GM12865 (cell line): ENCODE measurements at regions not wholly inside any gene's neighbourhood (a gene's known extent, or its start where the extent isn't known, plus 50 kb on each side); places are given as distances from the start of the nearest gene placed in this dataset.

Experiments
- DNase-seq: peaks from one replicate; pipeline ENCODE4 v3.0.0; 2010; ENCODE audit warnings: low read depth
- H3K4me3 ChIP-seq: 2 replicates; pipeline ENCODE4 v1.5.1; 2011; ENCODE audit warnings: mild to moderate bottlenecking, low read depth, low read length, control low read depth
- TF ChIP-seq, protein P1 (sequence below): IDR thresholded peaks from 2 replicates; pipeline ENCODE4 v1.5.1; 2011; ENCODE audit warnings: low read length, control low read depth, low read depth, inconsistent platforms; ENCODE audit not compliant: insufficient read depth; ENCODE audit errors: missing control alignments

DNA sequence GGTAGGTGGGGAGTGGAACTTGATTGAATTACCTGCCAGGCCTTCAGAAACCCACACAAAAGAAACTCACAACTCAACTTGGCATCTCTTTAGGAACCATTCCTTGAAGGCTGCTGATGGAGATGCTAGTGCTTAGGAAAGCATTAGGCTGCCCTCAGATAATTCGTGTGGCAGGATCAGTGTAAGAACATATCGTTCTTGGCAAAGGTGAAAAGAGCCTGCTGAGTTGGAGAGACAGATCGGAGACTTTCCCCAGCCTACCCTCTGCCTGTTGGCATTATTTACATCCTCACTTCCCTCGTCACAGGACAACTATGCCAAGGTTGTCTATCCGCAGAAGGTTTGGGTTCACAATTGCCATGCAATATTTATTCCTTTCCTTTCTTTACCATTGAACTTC is 120.0 kb upstream of the HS3ST3A1 start:
- no peak overlapping the region for H3K4me3 ChIP-seq
- TF ChIP-seq, protein P1, sequence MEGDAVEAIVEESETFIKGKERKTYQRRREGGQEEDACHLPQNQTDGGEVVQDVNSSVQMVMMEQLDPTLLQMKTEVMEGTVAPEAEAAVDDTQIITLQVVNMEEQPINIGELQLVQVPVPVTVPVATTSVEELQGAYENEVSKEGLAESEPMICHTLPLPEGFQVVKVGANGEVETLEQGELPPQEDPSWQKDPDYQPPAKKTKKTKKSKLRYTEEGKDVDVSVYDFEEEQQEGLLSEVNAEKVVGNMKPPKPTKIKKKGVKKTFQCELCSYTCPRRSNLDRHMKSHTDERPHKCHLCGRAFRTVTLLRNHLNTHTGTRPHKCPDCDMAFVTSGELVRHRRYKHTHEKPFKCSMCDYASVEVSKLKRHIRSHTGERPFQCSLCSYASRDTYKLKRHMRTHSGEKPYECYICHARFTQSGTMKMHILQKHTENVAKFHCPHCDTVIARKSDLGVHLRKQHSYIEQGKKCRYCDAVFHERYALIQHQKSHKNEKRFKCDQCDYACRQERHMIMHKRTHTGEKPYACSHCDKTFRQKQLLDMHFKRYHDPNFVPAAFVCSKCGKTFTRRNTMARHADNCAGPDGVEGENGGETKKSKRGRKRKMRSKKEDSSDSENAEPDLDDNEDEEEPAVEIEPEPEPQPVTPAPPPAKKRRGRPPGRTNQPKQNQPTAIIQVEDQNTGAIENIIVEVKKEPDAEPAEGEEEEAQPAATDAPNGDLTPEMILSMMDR: no peak
- DNase-seq: no peak

DNA sequence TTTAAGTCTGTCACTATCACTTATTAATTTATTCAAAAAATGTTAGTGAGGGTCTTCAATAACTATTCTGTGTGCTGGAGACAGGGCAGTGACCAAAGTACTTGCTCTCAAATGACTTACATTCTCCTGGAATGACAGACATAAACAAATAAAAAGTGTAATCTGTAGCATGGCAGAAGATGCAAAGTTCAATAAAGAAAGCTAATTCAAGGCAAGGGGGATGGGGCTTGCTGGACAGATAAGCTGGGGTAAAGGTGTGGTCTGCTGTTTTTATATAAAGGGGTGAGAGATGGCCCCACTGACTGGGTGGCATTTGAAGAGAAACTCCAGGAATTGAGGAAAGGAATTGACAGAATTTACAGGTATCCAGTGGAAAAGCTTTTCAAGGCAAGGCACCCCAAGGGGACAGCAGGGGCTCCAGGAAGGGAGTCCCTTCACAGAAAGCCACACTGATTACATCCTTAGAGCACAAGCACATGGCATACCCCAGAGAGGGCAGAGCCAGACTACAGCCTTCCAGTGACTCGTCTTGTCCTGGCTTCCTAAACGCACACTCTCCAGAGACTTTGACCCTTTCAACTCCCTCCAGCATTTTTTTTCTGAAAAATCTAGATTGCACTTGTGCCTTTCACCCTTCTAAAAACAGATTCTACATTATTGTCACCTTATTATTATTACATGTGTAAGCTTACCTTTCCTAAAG is 123.7 kb upstream of the HS3ST3A1 start:
- TF ChIP-seq, protein P1: no peak
- H3K4me3 ChIP-seq: no peak overlapping the region
- DNase-seq: no peak

DNA sequence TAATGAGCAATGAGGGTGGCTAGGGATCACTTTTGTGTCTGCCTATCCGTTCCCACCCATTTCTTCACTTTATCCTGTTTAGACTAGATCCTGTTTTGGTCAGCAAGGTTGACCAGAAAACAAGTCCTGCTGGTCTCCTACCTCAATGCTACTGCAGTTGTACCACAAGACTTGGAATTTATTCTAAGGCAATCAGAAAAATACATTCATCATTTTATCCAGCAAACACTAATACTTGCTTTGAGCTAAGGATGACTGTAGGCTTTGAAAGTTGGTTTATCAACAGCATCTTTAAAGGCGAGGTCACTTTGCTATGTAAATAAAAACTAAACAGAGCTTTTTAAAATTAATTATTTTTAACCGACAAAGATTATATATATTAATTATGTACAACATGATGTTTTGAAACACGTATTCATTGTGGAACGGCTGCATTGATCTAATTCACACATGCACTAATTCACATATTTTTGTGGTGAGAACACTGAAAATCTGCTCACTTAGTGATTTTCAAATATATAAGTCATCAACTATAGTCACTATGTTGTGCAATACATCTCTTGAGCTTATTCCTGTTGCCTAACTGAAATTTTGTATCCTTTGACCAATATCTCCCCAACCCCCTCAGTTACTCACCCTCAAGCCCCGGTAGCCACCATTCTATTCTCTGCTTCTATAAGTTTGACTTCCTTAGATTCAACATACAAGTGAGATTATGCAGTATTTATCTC is 125.9 kb upstream of the HS3ST3A1 start:
- TF ChIP-seq, protein P1: no peak
- DNase-seq: no peak
- no peak overlapping the region for H3K4me3 ChIP-seq

DNA sequence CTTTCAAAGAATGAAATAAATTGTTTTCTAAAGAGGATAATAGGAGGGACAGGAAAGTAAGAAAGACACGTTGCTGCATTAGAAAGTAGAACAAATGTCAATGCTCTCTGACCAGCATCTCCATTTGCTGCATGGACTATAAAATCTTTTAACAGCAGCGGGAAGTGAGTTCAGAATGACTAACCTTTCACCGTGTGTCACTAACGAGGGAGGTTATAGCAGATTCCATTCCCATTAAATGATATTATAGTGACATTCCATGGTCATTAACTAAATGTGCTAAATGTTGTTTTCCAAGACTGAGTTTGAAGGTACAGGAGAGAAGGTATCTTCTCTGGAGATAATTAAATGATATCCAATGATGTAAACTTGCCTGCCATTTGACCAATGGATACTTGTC is 127.1 kb upstream of the HS3ST3A1 start:
- H3K4me3 ChIP-seq: no peak overlapping the region
- TF ChIP-seq, protein P1: no peak
- no peak for DNase-seq

DNA sequence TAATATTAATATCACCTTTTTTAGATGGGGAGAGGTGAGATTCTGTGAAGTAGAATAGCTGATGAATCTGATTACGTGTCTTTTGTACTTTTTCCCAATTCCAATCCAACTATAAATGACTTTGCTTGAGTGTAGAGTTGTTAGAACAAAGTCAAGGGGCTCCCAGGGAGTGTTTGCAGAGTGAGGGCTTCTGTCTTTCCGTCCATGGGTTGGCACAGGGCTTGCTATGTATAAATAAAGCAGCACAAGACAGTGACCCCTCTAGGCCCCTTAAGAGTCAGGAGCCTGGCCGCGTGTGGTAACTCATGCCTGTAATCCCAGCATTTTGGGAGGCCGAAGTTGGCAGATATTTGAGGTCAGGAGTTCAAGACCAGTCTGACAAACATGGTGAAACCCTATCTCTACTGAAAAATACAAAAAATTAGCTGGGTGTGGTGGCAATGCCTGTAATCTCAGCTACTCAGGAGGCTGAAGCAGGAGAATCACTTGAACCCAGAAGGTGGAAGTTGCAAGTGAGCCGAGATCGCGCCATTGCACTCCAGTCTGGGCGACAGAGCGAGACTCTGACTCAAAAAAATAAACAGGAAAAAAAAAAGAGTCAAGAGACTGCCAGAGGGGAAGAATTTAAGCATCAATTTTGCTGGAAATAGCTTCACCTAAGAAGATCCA is 127.9 kb upstream of the HS3ST3A1 start:
- TF ChIP-seq, protein P1: no peak
- no peak for DNase-seq
- no peak overlapping the region for H3K4me3 ChIP-seq

DNA sequence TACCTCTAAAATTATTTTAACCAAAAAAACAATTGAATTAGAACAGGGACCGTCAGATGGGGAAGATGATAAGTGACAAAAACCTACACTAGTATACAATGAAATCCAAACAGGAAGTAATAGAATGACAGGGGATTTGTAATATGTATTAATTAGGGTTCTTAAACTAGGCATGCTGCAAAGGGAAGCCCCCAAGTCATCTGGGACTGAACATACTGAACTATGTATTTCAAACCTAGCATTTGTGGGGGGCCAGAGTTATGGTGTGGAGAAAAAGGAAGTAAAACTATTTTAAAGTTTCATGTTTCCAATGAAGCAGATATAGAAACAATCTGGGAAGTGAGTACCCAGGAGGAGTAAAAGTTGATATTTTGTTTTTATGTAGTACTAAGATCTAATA is 133.2 kb upstream of the HS3ST3A1 start:
- TF ChIP-seq, protein P1: no peak
- no peak overlapping the region for H3K4me3 ChIP-seq
- no peak for DNase-seq
